NT2/D1 (cell line): ENCODE measurements at regions not wholly inside any gene's neighbourhood (a gene's known extent, or its start where the extent isn't known, plus 50 kb on each side); places are given as distances from the start of the nearest gene placed in this dataset.

ENCODE experiments used
- SUZ12 ChIP-seq: IDR thresholded peaks from 2 replicates; pipeline ENCODE4 v1.6.1; 2011; ENCODE audit not compliant: insufficient read length, insufficient read depth; ENCODE audit errors: extremely low read depth
- YY1 ChIP-seq: IDR thresholded peaks from 2 replicates; pipeline ENCODE4 v1.6.1; 2011; ENCODE audit not compliant: insufficient read length, insufficient read depth
- ZNF274 ChIP-seq: IDR thresholded peaks from 2 replicates; pipeline ENCODE4 v1.6.1; 2011; ENCODE audit warnings: mild to moderate bottlenecking, low read depth, low read length

DNA sequence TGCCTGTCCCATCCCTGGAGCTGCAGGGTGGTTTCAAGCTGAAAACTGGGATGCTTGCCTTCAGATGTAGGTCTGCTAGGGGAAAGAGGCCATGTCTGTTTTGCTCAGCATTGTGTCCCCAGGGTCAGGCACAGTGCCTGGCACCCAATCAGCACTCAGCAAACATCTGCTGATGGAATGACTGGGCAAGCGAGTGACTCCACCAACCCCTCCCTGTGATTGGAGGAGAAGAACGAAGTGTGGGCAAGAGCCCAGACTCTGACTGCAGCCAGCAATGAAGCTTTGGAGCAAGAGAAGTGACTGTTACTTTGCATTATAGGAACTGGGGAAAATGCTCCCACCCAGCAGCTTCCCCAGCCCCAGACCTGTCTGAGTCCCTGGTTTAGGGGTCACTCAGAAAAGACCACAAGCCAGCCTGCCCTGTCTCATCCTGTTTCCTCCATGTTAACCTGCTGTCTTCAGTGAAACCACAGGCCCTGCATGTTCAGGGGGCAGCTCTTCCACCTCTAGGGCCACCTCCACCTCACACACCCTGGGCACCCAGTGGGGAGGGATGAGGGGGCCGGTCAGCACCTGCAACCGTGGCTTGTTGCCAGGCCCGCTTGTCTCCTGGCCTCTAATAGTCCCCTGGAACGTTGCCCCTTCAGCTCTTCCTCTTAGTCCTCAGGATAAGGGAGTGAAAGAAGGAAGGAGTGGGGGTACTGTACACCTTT lies 147.4 kb downstream of the TRIM29 start:
- TF ChIP-seq ZNF274, result no peak
- no peak for TF ChIP-seq YY1
- no peak for TF ChIP-seq SUZ12
